NCI-H1092 treated with DMSO at 0.1 percent for 48 hours (cell line): ENCODE measurements at regions not wholly inside any gene's neighbourhood (a gene's known extent, or its start where the extent isn't known, plus 50 kb on each side); places are given as distances from the start of the nearest gene placed in this dataset.

Experiments
- DNase-seq: peaks from one replicate; lab custom pipeline; 2025; lab: John Stamatoyannopoulos, UW

- DNase-seq, result no peak
These were observed 173.1 kb downstream of the NECTIN3 start for GRCh38 chr3:111244760-111245159.

DNA sequence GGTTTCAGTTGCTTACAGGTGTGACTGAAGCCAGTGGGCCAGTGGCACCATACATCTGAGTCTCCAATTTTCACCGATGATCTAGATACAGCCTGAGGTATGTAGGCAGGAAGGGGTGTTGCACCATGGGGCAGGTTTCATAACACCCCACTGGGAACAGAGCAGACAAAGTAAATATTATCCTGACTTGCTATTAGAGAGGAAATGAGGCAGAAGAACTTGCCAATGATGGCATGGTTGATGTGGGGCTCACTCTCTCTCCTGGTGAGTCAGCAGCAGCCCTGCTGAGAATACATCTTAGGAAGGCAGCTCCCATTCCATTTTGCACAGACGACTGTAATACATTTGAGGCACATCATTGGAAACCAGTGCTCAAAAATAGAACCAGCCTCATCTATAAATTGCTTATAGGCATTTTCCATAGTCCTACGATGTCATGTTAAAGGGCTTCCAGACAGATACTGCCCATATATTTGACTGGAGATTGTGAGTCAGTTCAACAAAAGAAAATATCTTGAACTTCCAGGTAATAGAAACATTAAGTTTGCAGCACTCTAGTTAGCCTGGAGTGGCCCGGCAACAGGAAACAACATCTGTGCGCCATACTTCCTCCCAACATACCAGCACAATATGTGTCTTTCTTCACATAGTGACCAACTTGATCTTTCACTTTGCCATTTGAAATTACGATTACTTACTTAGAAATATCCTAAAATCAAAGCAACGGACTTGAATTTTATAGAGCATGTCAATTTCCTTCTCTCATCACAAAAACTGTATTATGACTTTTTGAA is 175.5 kb downstream of the NECTIN3 start:
- no peak for DNase-seq

GRCh38 chr3:111248406-111248805 is 176.8 kb downstream of the NECTIN3 start:
- DNase-seq, result no peak

- DNase-seq, result no peak
These were observed 177.8 kb downstream of the NECTIN3 start for GRCh38 chr3:111249421-111249820.

DNA sequence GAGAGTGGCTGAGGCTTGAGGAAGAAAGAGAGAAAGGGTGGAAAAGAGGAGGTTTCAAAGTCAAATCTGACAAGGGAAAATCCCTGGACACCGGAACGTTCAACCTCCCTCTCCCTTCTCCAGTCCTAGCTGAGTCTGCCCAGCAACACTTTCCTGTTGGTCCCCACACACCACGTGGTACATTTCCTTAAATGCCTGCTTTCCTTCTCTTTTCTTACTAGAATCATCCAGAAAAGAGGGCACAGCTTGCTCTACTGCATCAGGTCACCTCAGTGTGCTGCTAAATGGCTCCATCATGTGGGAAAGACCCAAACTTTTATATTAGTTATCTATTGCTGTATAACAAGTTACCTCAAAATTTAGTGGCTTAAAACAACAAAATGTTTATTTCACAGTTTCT is 181.2 kb downstream of the NECTIN3 start:
- DNase-seq, result no peak

DNA sequence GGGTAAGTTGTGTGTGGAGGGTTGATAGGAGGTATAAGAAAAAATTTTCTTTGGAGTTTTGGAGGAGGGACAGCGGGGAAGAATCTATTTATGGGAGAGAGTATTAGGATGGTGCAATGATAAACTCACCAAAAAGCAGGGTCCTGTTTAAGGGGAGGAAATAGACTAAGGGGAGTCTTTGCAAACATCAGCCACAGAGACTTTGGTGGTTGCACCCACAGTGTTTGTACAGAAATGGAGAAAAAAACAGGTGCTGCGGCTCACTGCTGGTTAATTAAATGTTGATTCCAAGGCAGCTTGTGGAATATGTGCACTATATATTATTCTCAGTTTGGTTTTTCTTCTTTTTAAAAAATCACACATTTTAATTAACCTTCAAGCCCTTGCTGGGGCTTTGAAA is 182.1 kb downstream of the NECTIN3 start:
- no peak for DNase-seq

- DNase-seq, result no peak
These were observed 189.3 kb downstream of the NECTIN3 start for GRCh38 chr3:111260878-111261277.

- no peak for DNase-seq
These were observed 198.2 kb downstream of the NECTIN3 start for GRCh38 chr3:111269777-111270176.

DNA sequence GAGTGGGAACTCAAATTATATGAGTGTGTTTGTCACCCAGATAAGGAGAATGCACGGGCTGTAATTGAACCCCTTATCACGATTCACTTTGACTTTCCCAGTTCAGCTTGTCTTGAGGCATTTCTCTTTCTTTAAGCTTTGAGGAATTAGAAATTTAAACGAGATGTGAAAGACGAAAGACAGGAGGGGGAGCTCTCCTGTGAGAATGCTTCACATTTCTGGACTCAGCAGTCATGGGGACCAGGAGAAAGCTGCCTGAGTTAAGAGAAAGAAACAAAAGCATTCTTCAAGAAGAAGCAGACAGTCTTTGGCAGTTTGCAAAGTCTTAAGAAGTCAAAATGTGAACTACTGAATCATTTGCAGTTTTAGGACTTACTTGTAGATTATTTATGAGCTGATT is 205.6 kb downstream of the NECTIN3 start:
- DNase-seq, result no peak

DNA sequence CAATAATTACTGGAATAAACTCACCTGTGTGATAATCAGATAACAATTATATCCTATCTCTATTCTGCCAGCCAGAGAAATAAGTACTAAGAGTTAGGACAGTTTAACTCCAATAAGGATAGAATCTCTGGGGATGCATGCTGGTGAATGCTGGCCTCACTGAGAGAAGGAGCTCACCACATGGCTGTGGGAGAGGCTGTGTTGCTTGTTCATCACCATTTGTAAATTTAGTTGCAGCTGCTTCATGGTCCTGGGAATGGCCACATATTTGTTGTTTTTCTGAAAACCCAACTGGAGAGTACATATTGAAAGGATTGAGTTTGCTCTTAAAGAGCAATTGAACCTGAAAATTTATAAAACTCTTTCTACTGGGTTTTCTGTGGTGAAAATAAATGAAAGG is 207.3 kb downstream of the NECTIN3 start:
- no peak for DNase-seq

GRCh38 chr3:111282024-111282423 is 210.4 kb downstream of the NECTIN3 start:
- no peak for DNase-seq

GRCh38 chr3:111283165-111283564 is 211.5 kb downstream of the NECTIN3 start:
- no peak for DNase-seq

DNA sequence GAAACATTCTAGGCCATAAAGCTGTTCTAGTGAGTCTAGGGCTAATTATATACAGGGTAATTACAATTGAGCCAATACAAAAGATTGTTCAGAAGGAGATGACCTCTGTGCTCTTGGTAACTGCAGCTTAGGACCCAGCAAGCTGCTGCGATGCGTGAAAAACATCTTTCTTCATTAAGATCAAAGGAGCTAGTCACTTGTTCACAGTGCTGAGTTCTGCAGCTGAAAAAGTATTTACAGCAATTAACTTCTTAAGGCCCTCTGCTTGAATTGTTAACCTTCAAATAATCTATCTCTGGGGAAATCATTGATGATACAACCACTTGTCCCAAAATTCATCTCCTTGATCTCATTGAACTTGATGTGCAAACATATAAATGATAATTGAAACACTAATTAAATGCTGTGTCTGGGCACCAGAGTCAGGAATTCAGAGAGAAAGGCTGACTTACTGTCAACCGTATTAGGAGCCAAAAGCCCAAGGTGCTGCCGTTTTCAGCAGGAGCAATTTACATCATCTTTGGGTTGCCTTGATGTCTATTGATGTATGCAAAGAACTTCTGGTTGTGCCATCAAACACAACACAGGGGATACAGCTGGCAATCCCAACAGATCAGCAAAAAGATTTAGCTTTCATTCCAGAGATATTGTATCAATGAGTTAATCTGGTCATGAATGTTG is 213.0 kb downstream of the NECTIN3 start:
- DNase-seq, result no peak

- DNase-seq, result no peak
These were observed 213.5 kb downstream of the NECTIN3 start for GRCh38 chr3:111285184-111285538.

- DNase-seq, result peak; percentile 1
These were observed 214.1 kb downstream of the NECTIN3 start for GRCh38 chr3:111285694-111286093.

DNA sequence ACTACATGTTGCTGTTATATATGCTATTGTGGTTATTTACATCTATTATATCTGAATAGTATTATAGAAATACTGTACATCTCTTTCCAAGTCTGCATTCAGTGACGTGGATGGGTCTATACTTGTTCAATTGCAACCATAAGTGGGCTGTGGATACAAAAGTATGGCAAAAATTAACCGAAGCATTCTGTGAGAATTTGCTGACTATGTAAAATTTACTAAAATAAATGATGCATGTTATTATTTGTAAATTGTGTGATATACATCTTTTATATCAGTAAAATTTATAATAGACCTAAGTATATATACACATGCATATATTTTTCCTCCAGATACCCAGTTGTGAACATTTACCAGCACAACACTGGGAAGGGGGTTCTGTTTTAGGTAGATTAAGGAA is 215.1 kb downstream of the NECTIN3 start:
- DNase-seq, result no peak

DNA sequence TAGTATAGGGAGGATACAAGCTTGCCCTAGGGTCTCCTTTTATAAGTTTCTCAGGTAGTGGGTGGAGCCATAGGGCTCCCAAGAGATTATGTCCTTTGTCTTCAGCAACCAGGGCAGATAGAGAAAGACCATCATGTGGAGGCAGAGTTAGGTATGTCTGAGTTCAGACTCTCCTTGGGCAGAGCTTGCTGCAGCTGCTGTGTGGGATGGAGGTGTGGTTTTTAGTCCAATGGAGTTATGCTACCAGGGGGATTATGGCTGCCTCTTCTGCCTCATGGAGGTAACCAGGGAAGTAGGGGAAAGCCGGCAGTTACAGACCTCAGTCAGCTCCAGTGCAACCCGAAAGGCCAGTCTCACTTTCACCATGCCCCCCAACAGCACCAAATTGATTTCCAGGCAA is 220.5 kb downstream of the NECTIN3 start:
- DNase-seq, result no peak

GRCh38 chr3:111299192-111299615 is 227.6 kb downstream of the NECTIN3 start:
- DNase-seq, result no peak

GRCh38 chr3:111301238-111301798 is 229.7 kb downstream of the NECTIN3 start:
- no peak for DNase-seq

DNA sequence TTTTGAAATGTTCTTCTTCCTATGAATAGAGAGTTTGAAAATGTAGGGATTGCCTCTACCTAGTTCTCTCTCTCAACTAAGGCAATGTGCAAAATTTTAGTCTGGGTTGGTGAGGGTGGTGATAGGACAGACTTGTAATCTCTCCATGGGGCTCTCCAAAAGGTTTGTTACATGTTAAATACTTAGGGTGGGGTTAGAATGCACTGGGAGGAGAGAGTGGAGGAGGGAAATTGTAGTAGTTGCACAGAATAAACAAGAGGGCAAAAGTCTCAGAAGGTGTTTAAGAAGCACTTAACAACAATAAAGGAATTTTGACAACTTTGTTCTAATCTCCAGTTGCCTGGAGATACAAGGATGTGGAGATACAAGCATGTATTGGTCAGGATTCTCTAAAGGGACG is 230.4 kb downstream of the NECTIN3 start:
- DNase-seq, result no peak

DNA sequence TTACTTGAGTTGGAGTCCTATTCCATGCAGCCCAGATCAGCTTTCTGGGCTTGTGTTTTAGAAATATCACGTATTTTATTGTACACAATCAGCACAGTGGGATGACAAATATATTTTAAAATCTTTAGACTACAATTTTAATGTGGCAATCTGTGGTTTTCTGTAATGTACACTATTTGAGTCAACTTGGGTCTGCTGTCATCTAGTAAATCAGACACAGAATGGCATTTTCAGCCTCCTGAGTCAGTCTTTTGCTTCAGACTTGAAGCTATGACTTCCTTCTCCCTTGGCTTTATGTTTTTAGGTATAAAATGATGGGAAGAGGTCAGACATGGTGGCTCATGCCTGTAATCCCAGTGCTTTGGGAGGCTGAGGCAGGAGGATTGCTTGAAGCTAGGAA is 232.1 kb downstream of the NECTIN3 start:
- DNase-seq, result no peak

GRCh38 chr3:111307676-111308075 is 234.3 kb upstream of the CD96 start:
- no peak for DNase-seq

DNA sequence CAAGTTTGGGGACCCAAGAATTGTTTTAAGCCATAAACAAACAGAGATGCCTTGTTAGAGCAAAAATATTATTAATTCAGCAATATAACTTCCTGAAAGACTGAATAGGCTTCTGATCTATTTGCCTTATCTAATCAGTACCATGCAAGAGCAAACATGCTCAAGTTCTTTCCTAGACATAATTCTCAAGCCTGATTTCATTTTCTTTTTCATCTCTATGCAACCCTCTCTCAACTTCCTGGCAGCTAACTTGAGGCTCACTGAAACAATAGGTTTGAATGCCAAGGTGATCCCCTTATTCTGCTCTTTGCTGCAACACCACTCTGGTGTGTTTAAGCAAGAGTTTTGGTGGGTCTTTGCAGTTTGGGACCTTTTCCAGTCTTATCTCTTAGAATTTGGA is 230.9 kb upstream of the CD96 start:
- no peak for DNase-seq
